ENCODE measurements at regions not wholly inside any gene's neighbourhood (a gene's known extent, or its start where the extent isn't known, plus 50 kb on each side); places are given as distances from the start of the nearest gene placed in this dataset.

DNA sequence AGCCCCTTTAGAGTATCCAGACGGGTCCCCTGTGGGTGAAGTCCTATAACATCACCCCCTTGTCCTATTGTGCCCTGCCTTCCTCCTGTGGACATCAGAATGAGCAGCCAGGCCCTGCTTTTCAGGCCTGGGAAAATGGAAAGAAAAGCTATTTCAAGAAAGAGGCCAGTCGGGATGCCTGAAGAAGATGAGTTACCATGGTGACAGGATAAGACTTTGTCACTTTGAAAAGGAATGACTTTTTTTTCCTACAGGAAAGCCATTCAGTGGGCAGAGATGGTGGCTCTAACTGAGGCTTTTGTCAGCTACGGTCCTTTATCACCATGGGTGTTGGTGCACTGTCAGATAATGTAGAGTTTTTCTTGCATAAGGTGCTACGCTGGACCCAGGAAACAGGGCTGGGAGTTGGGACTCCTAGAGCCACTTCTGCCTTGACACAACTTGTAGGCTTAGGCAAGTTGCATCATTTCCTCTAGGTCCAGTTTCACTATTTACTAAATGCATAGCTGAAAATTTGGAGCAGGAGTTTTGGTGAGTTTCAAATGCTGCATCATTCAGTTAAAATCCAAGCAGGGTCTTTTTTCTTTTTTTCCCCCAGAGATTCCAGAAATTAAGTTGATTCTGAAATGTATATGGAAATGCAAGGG lies 179.0 kb upstream of the ADRA1D start:
- DNase-seq: no peak

DNA sequence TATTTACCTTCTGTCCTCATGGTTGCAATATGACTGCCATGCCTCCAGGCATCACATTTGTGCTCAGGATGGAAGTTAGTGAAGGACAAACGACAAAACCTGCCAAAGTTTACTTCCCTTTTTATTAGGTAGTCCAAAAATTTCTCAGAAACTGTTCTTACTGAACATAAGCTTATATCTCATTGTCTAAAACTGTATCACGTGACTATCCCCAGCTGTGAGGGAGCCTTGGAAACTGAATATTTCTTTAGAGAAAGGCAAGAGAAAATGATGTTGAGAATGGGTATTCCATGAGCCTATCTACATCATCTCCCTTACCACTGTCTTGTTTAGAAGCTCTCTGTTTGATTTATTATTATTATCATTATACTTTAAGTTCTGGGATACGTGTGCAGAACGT lies 169.1 kb upstream of the ADRA1D start:
- DNase-seq: no peak

GRCh38 chr20:4415281-4415680 lies 166.2 kb upstream of the ADRA1D start:
- no peak for DNase-seq

DNA sequence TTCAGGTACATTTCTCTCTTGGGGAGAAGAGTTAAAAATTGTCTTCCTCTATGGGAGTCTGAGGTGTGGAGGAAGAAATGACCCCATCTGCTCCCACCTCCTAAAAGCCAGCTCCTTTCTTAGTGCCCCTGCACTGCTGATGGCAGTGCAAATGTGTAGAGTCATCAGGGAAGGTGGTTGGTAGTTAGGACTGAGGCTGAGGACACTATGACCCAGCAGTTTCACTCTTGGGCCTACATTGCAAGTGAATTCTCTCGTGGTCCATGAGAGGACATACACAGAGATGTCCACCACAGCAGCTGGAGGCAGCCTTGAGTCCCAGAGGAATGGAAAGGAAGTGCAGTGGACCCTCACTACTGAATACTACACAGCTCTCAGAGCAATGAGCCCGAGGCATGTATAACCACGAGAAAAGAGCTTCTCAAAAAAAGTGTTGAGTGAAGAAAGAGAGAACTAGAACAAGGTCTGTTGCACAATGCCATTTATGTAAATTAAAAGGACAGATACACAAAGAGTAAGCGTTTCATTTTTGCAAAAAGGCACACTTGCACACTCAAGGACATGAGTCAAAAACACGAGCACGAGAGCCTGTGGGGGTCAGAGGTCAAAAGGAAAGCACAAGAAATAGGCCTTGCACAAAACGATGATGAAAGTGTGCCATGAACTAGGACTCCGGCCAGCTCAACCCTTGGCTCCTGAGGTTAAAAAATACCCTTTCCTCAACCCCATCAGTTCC lies 164.4 kb upstream of the ADRA1D start:
- DNase-seq: no peak

- DNase-seq: peak; percentile 37
Measured at GRCh38 chr20:4412216-4412615, 163.1 kb upstream of the ADRA1D start.

DNA sequence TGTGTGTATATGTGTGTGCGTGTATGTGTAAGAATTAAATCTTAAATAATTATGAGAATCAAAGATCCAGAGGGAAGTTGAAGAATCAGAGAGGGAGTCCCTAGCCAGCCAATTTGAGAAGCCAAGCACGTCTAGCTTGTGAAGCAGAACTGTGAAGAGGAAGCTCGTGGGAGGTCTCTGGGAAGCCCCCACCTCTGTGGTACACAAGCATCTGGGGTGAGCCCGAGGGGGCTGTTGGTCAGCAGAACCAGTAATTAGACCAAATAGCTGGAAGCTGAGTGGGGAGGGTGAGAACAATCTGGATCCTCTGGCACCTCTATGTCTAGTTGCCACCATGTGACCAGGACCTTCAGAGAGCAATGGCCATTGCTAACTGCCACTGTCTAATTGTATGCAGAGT lies 162.7 kb upstream of the ADRA1D start:
- no peak for DNase-seq

DNA sequence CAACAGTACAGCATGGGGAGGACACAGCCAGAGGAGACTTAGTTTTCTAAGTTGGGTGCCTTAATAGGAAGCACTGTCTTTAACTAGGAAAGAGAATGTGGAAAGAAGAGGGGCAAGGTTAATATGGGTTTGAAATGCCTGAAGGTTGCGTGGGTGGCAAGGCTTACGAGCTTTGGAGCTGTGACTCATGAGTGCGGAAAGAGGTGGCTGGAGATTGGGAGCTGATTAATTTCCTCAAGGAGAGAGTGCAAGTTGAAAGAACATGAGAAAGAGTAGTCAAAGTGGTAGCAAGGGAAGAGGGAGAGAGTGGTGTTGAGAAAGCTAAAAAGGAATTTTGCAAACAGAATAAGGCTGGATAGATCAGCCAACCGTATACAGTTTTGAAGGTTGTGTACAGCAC lies 157.5 kb upstream of the ADRA1D start:
- DNase-seq: peak; percentile 90

DNA sequence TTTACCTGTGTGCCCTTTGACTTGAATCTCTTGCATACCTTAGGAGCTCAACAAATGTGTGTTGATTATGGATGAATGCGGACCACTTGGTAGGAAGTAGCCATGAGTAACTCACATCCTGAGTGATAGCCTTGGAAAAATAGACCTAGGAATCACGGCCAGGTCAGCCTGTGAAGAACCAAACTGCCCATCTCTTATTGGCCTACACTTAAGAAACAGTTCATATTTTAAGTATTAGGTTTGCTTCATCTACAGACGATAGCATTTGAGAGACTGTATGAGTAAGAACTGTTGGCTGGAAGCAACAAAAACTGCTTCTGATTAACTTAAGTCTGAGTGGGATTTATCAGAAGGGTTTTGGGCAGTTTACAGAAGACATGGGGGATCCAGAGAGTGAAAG lies 152.5 kb upstream of the ADRA1D start:
- no peak for DNase-seq

DNA sequence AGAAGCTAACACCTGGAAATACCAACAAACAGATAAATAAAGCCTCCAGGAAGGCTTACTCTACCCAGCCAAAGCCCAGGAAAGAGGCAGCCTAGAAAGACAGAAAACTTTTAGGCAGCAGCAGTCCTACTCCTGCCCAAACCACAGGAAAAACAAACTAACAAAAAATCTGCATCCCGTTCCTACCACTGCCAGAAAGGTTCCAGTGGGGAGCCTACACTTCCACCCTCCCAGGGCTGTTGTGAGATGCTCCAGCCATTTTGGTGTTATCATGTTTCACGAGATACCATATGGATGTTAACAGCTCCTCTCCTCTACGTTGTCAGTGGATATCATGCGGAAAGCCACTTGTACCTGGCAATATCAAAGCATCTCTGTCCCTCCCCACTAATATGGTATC lies 135.9 kb upstream of the ADRA1D start:
- DNase-seq: no peak

- no peak for DNase-seq
Measured at GRCh38 chr20:4383961-4384360, 134.9 kb upstream of the ADRA1D start.

GRCh38 chr20:4375881-4376280 lies 126.8 kb upstream of the ADRA1D start:
- peak; percentile 69 for DNase-seq

DNA sequence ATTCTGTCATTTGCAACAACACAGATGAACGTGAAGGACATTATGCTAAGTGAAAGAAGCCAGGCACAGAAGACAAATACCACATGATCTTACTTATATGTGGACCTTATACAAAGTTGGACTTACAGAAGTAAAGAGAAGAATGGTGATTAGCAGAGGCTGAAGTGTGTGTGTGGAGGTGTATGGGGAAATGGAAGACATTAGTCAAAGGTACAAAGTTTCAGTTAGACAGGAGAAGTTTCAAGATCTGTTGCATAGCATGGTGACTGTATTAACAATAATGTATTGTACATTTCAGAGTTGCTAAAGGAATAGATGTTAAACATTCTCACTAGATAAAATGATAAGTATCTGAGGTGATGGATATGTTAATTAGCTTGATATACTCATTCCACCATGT lies 124.4 kb upstream of the ADRA1D start:
- DNase-seq: no peak

- no peak for DNase-seq
Measured at GRCh38 chr20:4371623-4372251, 122.7 kb upstream of the ADRA1D start.

DNA sequence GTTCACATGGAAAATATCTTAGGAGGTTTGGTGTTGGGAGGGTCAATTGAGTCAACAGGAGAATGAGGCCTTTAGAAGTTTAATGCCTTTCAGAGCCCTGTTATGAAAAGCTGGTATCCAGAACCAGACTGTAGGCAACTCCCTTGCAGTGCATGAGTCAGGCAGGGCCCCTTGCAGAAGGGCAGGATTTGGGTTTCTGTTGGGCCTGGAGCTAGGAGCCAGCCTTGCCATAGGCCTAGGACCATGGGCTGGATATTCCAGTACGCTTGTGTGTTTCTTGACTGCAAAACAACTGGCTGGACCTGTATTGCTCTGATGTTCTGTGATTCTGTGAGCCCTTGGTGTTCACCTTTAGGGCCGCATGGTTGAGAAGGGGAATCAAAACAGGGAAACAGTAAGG lies 121.8 kb upstream of the ADRA1D start:
- DNase-seq: no peak

- no peak for DNase-seq
Measured at GRCh38 chr20:4369798-4370124, 120.7 kb upstream of the ADRA1D start.

DNA sequence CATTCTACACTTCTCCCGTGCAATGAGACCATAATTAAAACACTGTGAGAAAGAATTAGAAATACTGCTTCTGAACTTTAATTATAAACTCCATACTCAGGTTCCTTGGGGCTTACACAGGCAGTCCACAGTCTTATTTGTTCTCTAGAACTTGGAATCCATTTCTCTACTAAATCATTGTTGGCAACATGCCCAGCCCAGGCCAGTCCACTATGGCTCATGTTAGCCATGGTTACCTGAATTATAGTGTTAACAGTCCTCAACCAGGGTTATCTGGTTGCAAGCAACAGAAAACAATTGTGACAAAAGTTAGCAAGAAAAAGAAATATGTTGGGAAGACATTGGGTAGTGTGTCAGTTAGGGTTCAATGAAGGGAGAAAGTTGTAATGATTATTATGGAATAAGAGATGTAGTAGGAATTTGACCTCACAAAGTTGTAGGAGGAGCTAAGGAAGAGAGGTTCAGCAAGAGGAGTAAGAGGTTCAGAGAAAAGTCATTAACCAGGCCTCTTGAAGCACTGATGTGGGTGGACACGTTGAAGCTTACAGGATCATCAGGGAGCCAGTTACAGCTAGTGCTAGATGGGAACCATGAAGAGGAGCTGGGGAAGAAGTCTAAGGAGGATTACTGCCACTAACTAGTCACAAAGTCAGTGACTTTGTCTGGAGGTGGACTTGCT lies 120.2 kb upstream of the ADRA1D start:
- DNase-seq: no peak

- DNase-seq: peak; percentile 15
Measured at GRCh38 chr20:4366076-4366475, 117.0 kb upstream of the ADRA1D start.

DNA sequence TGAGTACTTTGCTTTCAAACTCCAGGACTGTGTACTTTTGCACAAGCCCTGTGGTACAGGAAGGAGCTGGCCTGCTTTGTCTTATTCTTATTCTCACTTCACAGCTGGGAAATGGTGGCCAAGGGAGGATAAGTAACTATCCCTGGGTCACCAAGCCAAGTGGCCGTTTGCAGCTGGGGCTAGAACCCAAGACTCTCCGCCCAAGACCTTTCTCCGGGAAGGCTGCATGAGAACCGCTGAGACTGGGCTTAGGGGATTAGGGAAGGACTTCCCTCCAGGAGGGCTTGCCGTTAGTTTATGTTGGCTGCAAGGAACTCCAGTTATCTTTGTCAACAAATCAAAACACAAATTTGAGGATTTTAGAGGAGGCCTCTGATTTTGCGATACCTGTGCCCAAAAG lies 109.5 kb upstream of the ADRA1D start:
- DNase-seq: no peak

DNA sequence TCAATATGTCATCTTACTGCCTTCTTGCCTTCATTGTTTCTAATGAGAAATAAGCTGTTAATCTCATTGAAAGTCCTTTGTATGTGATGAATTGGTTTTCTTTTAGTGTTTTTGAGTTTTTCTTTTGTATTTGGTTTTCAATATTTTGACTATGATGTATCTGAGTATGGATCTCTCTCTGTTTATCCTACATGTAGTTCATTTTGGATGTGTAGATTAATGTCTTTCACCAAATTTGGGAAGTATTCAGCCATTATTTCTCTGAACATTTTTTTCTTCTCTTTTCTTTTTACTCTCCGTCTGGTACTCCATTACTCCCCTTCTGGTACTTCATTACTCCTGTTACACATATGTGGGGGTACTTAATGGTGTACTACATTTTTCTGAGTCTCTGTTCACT lies 103.3 kb upstream of the ADRA1D start:
- DNase-seq: no peak

- DNase-seq: no peak
Measured at GRCh38 chr20:4350096-4350495, 101.0 kb upstream of the ADRA1D start.

- DNase-seq: peak; percentile 38
Measured at GRCh38 chr20:4344670-4345069, 95.6 kb upstream of the ADRA1D start.

DNA sequence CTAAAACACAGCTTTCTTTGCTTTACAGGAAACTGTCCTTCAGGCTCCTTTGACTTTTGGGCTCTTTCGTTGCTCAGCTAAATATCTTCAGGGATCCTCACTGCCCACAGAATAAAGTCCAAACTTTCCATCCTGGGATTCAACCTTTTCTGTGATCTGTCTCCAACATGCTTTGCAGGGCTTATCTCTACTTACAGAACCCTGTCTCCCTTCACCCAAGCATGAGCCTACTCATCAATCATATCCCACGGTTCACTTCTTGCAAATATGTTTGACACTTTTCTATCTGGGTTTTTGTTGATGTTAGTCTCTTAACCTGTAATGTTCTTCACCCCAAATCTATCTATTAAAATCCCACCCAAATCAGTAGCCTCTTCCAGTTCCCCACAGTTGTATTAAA lies 93.5 kb upstream of the ADRA1D start:
- DNase-seq: no peak

GRCh38 chr20:4341804-4342485 lies 92.9 kb upstream of the ADRA1D start:
- peak; percentile 90 for DNase-seq

Measured in EL (cell line).